Colonic mucosa (tissue), 4 donors: ENCODE measurements at regions not wholly inside any gene's neighbourhood (a gene's known extent, or its start where the extent isn't known, plus 50 kb on each side); places are given as distances from the start of the nearest gene placed in this dataset.

Experiments
- DNase-seq: peaks from one replicate; pipeline ENCODE4 v3.0.0-alpha.2; 2020
- H3K27ac ChIP-seq: fragments of 200-600 bp; one replicate; pipeline ENCODE4 v1.8.0; 2021
- H3K27me3 ChIP-seq: fragments of 200-600 bp; one replicate; pipeline ENCODE4 v1.8.0; 2021
- H3K36me3 ChIP-seq: fragments of 200-600 bp; one replicate; pipeline ENCODE4 v1.8.0; 2021
- H3K4me1 ChIP-seq: fragments of 200-600 bp; one replicate; pipeline ENCODE4 v1.8.0; 2021; ENCODE audit warnings: mild to moderate bottlenecking
- H3K4me3 ChIP-seq: fragments of 200-600 bp; one replicate; pipeline ENCODE4 v1.8.0; 2021
- H3K9ac ChIP-seq, 2 donors: one replicate each; pipeline ENCODE4 v1.7.0; 2013; ENCODE audit warnings: control low read depth in 2 of 2, low read depth in 2 of 2, low read length in 2 of 2
- H3K9me3 ChIP-seq: fragments of 200-600 bp; one replicate; pipeline ENCODE4 v1.8.0; 2021
- intact Hi-C: fragments of 100-400 bp; cut with DNase I; formaldehyde crosslinking; loops from one replicate; pipeline ENCODE4 v1.14.1; 2022
- TF ChIP-seq, protein P1 (sequence below): fragments of 200-600 bp; IDR thresholded peaks from one replicate; pipeline ENCODE4 v1.8.0; 2022; ENCODE audit warnings: antibody characterized with exemption, mild to moderate bottlenecking
- donor health status: healthy.
- donor health status: DM: no; HTN: no; CAD: no.
- donor health status: DM: no; HTN: no; CAD: no.

DNA sequence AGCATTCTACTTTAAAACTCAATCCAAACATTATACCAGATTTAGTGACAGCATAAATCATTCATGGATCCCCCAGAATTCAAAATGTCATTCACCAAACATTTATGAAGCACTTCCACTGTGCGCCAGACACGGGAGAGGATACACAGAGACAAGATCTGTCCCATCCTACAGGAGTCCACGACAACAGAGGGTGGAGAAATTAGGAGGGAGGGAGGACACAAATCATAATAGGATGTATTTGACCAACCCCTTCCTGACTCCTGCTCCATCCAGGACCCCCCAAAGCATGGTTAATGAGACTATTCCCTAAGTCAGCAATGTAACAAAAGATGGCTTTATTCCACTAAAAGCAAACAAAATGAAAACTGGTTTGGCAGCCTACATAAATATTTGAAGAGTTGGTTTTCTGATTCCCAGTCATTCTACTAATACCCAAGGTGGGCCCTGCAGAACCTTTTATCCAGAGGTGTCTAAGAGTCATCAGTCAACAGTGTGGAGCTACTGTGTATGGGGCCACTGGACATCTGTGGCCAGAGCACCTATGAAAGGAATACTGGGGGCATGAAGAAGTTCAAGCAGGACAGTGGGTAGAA is 62.8 kb upstream of the DOCK9 start:
- H3K27ac ChIP-seq = no peak overlapping the region
- no peaks in the 10 kb centered on the region for H3K9me3 ChIP-seq
- H3K4me3 ChIP-seq = no peak overlapping the region
- DNase-seq = no peak
- intact Hi-C loops = no loop called here
- H3K27me3 ChIP-seq = no peaks in the 10 kb centered on the region
- H3K36me3 ChIP-seq = no peaks in the 10 kb centered on the region
- no peaks in the 10 kb centered on the region for H3K4me1 ChIP-seq
- no peak overlapping the region for H3K9ac ChIP-seq
- TF ChIP-seq, protein P1, sequence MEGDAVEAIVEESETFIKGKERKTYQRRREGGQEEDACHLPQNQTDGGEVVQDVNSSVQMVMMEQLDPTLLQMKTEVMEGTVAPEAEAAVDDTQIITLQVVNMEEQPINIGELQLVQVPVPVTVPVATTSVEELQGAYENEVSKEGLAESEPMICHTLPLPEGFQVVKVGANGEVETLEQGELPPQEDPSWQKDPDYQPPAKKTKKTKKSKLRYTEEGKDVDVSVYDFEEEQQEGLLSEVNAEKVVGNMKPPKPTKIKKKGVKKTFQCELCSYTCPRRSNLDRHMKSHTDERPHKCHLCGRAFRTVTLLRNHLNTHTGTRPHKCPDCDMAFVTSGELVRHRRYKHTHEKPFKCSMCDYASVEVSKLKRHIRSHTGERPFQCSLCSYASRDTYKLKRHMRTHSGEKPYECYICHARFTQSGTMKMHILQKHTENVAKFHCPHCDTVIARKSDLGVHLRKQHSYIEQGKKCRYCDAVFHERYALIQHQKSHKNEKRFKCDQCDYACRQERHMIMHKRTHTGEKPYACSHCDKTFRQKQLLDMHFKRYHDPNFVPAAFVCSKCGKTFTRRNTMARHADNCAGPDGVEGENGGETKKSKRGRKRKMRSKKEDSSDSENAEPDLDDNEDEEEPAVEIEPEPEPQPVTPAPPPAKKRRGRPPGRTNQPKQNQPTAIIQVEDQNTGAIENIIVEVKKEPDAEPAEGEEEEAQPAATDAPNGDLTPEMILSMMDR = no peak

DNA sequence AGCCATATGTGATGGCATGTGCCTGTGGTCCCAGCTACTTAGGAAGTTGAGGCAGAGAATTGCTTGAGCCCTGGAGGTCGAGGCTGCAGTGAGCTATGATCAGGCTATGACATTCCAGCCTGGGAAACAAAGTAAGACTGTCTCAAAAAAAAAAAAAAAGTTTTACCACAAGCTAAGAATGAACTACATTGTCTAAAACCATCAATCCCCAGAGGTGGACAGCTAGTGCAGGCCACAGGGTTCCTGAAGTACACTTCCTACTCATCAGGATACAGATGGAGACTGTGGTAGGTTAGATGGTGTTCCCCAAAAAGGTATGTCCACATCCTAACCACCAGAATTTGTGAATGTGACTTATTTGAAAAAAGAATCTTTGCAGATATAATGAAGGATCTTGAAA is 63.5 kb upstream of the DOCK9 start:
- H3K9me3 ChIP-seq = no peaks in the 10 kb centered on the region
- H3K36me3 ChIP-seq = no peaks in the 10 kb centered on the region
- intact Hi-C loops = no loop called here
- TF ChIP-seq, protein P1 = no peak
- peaks cover 4% of the 10 kb centered on the region for H3K4me1 ChIP-seq
- DNase-seq = no peak
- no peaks in the 10 kb centered on the region for H3K27me3 ChIP-seq
- H3K4me3 ChIP-seq = no peak overlapping the region
- no peak overlapping the region for H3K27ac ChIP-seq
- H3K9ac ChIP-seq = no peak overlapping the region

DNA sequence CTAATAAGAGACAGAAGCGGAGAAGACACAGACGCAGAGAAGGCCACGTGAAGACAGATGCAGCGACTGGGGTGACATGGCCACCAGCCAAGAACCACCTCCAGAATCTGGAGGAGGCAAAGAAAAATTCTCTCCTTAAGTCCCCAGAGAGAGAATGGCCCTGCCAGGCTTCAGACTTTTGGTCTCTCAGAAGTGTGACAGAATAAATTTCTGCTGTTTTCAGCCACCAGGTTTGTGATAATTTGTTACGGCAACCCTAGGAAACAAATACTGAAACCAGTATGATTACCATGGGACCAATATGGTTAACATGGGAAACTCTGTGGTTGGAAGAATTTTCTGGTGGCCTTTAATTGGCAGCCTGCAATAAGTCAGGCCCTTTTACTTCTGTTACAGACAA is 63.9 kb upstream of the DOCK9 start:
- H3K36me3 ChIP-seq = no peaks in the 10 kb centered on the region
- H3K27ac ChIP-seq = no peak overlapping the region
- no peaks in the 10 kb centered on the region for H3K27me3 ChIP-seq
- intact Hi-C loops = no loop called here
- H3K9ac ChIP-seq = no peak overlapping the region
- TF ChIP-seq, protein P1 = no peak
- H3K4me1 ChIP-seq = peaks cover 7% of the 10 kb centered on the region
- H3K4me3 ChIP-seq = no peak overlapping the region
- H3K9me3 ChIP-seq = no peaks in the 10 kb centered on the region
- DNase-seq = no peak

DNA sequence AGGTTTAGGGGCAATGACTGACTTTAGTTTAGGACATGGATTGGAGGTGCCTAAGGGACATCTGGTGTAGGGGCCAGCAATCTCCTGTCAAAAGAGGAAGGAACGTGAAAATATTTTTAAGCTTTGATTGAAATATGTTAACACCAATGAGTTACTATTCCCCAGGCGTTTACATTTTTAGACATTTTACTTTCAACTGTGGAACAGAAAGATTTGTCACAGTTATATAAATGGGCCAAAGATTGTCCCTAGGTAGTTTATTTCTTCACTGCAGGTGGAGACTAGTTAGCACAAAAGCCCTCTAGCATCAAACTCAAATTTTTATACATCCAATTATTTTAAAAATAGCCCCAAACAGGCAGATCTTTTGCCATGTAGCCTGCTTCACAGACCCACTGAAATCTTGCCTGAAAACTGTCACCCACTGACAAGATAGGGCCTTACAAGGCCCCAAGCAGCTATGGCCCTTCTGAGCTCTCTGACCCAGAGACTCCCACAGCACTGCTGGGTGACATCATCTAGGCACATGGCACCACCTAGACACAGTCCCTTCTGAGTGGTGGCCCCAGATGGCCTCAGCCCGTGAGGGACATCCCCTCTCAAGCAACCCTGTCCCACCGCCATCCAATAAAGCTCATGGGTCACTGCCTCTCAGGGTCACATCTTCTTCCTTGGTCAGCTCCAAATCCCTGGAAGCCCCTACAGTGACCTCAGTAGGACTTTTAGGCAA is 64.8 kb upstream of the DOCK9 start:
- intact Hi-C loops = no loop called here
- peaks cover 8% of the 10 kb centered on the region for H3K4me1 ChIP-seq
- no peak overlapping the region for H3K4me3 ChIP-seq
- no peak overlapping the region for H3K27ac ChIP-seq
- H3K9ac ChIP-seq = no peak overlapping the region
- H3K9me3 ChIP-seq = no peaks in the 10 kb centered on the region
- DNase-seq = no peak
- H3K27me3 ChIP-seq = no peaks in the 10 kb centered on the region
- H3K36me3 ChIP-seq = no peaks in the 10 kb centered on the region
- TF ChIP-seq, protein P1 = no peak

DNA sequence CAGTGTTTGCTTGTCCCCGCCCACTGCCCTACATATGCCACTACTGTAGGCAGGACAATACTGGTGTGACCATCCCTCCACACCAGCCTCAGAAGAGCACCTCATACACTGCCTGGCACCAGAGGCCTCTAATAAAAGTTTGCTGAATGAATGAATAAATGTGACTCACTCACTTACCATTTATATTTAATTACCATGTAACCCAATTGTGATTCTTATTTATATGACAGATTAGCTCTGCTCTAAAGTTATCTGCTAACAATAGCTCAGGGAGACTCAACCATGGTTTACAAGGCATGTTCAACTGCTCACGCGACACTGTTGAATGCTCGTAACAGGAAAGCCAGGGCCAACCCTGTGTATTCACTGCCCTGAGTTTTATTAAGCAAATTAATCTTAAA is 66.0 kb upstream of the DOCK9 start:
- Histone ChIP-seq H3K9ac (no peak overlapping the region), H3K27ac (no peak overlapping the region), H3K9me3 (no peaks in the 10 kb centered on the region), H3K4me1 (peaks cover 8% of the 10 kb centered on the region), H3K36me3 (no peaks in the 10 kb centered on the region), H3K27me3 (no peaks in the 10 kb centered on the region), H3K4me3 (no peak overlapping the region)
- TF ChIP-seq, protein P1 = no peak
- intact Hi-C loops = no loop called here
- no peak for DNase-seq
